IMR-90 (cell line): ENCODE measurements at regions not wholly inside any gene's neighbourhood (a gene's known extent, or its start where the extent isn't known, plus 50 kb on each side); places are given as distances from the start of the nearest gene placed in this dataset.

Source experiments
- CEBPB ChIP-seq: IDR thresholded peaks from 2 replicates; pipeline ENCODE4 v1.6.1; 2012; ENCODE audit warnings: low read depth, low read length, improper control_type of control experiment
- MAFK ChIP-seq: IDR thresholded peaks from 2 replicates; pipeline ENCODE4 v1.6.1; 2012; ENCODE audit warnings: low read depth, low read length, improper control_type of control experiment
- MAZ ChIP-seq: IDR thresholded peaks from 2 replicates; pipeline ENCODE4 v1.6.1; 2012; ENCODE audit warnings: low read depth, mild to moderate bottlenecking, low read length, improper control_type of control experiment, moderate library complexity, borderline replicate concordance
- MXI1 ChIP-seq: IDR thresholded peaks from 2 replicates; pipeline ENCODE4 v1.6.1; 2012; ENCODE audit warnings: low read depth, mild to moderate bottlenecking, low read length, moderate library complexity, borderline replicate concordance
- NFE2L2 ChIP-seq: fragments of 150-350 bp; IDR thresholded peaks from 2 replicates; pipeline ENCODE4 v1.6.1; 2016; ENCODE audit warnings: low read depth, mild to moderate bottlenecking, low read length
- POLR2A ChIP-seq: IDR thresholded peaks from 2 replicates; pipeline ENCODE4 v1.6.1; 2012; ENCODE audit warnings: mild to moderate bottlenecking, low read depth, low read length
- RAD21 ChIP-seq: IDR thresholded peaks from 2 replicates; pipeline ENCODE4 v1.6.1; 2012; ENCODE audit warnings: low read length, improper control_type of control experiment
- RCOR1 ChIP-seq: IDR thresholded peaks from 2 replicates; pipeline ENCODE4 v1.6.1; 2012; ENCODE audit warnings: mild to moderate bottlenecking, low read length, improper control_type of control experiment; ENCODE audit not compliant: insufficient replicate concordance
- RFX5 ChIP-seq: IDR thresholded peaks from 2 replicates; pipeline ENCODE4 v1.8.0; 2012; ENCODE audit warnings: low read depth, mild to moderate bottlenecking, low read length, moderate library complexity
- SMC3 ChIP-seq: fragments of 150-350 bp; IDR thresholded peaks from 2 replicates; pipeline ENCODE4 v1.6.1; 2016; ENCODE audit warnings: low read depth, mild to moderate bottlenecking, antibody characterized with exemption, low read length, moderate library complexity
- TF ChIP-seq, protein P1 (sequence below): conservative IDR thresholded peaks from 2 replicates; pipeline ENCODE4 v1.5.1; 2012; ENCODE audit warnings: mild to moderate bottlenecking, low read depth, low read length, improper control_type of control experiment
- TF ChIP-seq, protein P2 (sequence below): fragments of 150-350 bp; IDR thresholded peaks from 2 replicates; pipeline ENCODE4 v1.6.1; 2017; ENCODE audit warnings: mild to moderate bottlenecking, antibody characterized with exemption, low read length, low read depth
- TF ChIP-seq, protein P3 (sequence below): fragments of 150-350 bp; IDR thresholded peaks from 2 replicates; pipeline ENCODE4 v1.6.1; 2016; ENCODE audit warnings: low read depth, mild to moderate bottlenecking, low read length, moderate library complexity, borderline replicate concordance

DNA sequence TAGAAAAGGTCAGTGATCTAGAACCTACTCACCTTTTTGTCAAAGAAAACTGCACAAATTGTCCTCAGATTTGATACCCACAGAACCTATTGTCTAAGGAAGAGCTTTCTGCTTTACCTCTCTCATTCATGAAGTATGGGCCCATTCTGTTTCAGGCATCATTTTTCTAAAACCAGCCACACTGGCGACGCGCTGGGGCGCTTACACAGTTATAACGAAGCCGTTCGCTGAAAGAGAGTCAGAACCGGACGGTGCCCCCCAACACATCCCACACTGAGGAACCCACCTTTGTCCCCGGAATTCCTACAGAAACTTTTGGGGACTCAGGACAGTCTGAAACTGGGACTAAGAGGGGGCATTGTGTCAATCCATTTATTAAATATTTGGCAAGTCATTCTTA lies 206.3 kb upstream of the HAAO start:
- TF ChIP-seq, protein P1, sequence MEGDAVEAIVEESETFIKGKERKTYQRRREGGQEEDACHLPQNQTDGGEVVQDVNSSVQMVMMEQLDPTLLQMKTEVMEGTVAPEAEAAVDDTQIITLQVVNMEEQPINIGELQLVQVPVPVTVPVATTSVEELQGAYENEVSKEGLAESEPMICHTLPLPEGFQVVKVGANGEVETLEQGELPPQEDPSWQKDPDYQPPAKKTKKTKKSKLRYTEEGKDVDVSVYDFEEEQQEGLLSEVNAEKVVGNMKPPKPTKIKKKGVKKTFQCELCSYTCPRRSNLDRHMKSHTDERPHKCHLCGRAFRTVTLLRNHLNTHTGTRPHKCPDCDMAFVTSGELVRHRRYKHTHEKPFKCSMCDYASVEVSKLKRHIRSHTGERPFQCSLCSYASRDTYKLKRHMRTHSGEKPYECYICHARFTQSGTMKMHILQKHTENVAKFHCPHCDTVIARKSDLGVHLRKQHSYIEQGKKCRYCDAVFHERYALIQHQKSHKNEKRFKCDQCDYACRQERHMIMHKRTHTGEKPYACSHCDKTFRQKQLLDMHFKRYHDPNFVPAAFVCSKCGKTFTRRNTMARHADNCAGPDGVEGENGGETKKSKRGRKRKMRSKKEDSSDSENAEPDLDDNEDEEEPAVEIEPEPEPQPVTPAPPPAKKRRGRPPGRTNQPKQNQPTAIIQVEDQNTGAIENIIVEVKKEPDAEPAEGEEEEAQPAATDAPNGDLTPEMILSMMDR = no peak
- TF ChIP-seq, protein P2, sequence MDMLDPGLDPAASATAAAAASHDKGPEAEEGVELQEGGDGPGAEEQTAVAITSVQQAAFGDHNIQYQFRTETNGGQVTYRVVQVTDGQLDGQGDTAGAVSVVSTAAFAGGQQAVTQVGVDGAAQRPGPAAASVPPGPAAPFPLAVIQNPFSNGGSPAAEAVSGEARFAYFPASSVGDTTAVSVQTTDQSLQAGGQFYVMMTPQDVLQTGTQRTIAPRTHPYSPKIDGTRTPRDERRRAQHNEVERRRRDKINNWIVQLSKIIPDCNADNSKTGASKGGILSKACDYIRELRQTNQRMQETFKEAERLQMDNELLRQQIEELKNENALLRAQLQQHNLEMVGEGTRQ = no peak
- TF ChIP-seq POLR2A (no peak), MXI1 (no peak), MAFK (no peak), RAD21 (no peak), RFX5 (no peak), RCOR1 (no peak), CEBPB (no peak), MAZ (no peak), SMC3 (no peak), NFE2L2 (no peak)
- TF ChIP-seq, protein P3, sequence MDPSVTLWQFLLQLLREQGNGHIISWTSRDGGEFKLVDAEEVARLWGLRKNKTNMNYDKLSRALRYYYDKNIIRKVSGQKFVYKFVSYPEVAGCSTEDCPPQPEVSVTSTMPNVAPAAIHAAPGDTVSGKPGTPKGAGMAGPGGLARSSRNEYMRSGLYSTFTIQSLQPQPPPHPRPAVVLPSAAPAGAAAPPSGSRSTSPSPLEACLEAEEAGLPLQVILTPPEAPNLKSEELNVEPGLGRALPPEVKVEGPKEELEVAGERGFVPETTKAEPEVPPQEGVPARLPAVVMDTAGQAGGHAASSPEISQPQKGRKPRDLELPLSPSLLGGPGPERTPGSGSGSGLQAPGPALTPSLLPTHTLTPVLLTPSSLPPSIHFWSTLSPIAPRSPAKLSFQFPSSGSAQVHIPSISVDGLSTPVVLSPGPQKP = no peak
